ENCODE measurements at regions not wholly inside any gene's neighbourhood (a gene's known extent, or its start where the extent isn't known, plus 50 kb on each side); places are given as distances from the start of the nearest gene placed in this dataset.

- no peaks in the 10 kb centered on the region for H3K36me3 Mint-ChIP-seq (ENCODE audit: low read depth)
- intact Hi-C loops (cut with DNase I, micrococcal nuclease) = no loop called here
- ATAC-seq (no peak), DNase-seq (no peak)
- no peak overlapping the region for H3K4me3 Mint-ChIP-seq
- H3K27ac Mint-ChIP-seq = no peak overlapping the region
- H3K27me3 Mint-ChIP-seq = peaks cover 3% of the 10 kb centered on the region
- H3K9me3 Mint-ChIP-seq (ENCODE audit: low read depth) = no peaks in the 10 kb centered on the region
- CTCF ChIA-PET = no interaction called here
- POLR2A ChIA-PET = no interaction called here
- H3K4me1 Mint-ChIP-seq = no peaks in the 10 kb centered on the region
These were observed 54.5 kb upstream of the UBE2E1 start for GRCh38 chr3:23751212-23751723.

DNA sequence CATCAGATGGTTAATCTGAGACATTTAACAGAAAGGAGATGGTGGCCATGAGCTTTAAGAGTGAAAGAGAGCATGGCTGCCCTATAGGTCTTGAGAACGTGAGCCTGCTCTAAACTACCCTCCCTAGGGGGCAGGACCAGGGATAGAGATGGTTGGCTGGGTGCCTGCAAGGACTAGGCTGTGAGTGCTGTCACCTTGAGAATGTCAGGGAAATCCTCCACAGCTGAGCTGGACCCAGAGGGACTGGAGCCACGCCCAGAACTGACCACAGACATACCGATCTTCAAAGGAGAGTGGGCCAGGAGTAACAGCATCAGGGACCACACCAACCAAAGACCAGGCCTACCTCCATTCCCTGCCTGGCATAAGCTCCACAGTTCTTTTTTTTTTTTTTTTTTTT, 53.6 kb upstream of the UBE2E1 start:
- Mint-ChIP-seq H3K27ac (no peak overlapping the region), H3K27me3 (peaks cover 3% of the 10 kb centered on the region), H3K4me1 (no peaks in the 10 kb centered on the region), H3K4me3 (no peak overlapping the region), H3K9me3 (ENCODE audit: low read depth) (no peaks in the 10 kb centered on the region), H3K36me3 (ENCODE audit: low read depth) (no peaks in the 10 kb centered on the region)
- no peak for DNase-seq
- ATAC-seq = no peak
- ChIA-PET CTCF (no interaction called here), POLR2A (no interaction called here)
- intact Hi-C loops (cut with DNase I, micrococcal nuclease) = no loop called here

DNA sequence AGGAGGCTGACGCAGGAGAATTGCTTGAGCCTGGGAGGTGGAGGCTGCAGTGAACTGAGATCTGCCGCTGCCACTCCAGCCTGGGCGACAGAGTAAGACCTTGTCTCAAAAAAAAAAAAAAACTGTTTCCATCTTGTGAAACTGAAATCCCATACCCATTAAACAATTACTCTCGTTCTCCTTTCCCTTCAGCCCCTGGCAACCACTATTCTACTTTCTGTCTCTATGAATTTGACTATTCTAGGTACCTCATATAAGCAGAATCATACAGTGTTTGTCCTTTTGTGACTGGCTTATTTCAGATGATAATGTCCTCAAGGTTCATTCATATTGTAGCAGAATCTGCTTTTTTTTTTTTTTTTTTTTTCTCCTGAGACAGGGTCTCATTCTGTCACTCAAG, 51.5 kb upstream of the UBE2E1 start:
- Mint-ChIP-seq H3K27ac (no peak overlapping the region), H3K9me3 (ENCODE audit: low read depth) (no peaks in the 10 kb centered on the region), H3K4me1 (no peaks in the 10 kb centered on the region), H3K4me3 (no peak overlapping the region), H3K27me3 (peaks cover 3% of the 10 kb centered on the region), H3K36me3 (ENCODE audit: low read depth) (no peaks in the 10 kb centered on the region)
- DNase-seq (no peak), ATAC-seq (no peak)
- POLR2A ChIA-PET = no interaction called here
- CTCF ChIA-PET = no interaction called here
- intact Hi-C loops (cut with DNase I, micrococcal nuclease) = no loop called here

Data from activated CD4-positive, alpha-beta T cell treated with anti-CD3 and anti-CD28 coated beads for 36 hours (primary cell).